SW 1271 (cell line): ENCODE measurements at regions not wholly inside any gene's neighbourhood (a gene's known extent, or its start where the extent isn't known, plus 50 kb on each side); places are given as distances from the start of the nearest gene placed in this dataset.

Experiments used
- DNase-seq, 2 experiments: peaks; one replicate each; lab custom pipeline; 2025; lab: John Stamatoyannopoulos, UW

GRCh38 chr11:104529906-104530305 is 366.0 kb upstream of the PDGFD start:
- DNase-seq, result no peak

- DNase-seq, result no peak
Measured at GRCh38 chr11:104529213-104529612, 365.3 kb upstream of the PDGFD start.

- DNase-seq, result no peak
Measured at GRCh38 chr11:104526006-104526405, 362.1 kb upstream of the PDGFD start.

- DNase-seq, result no peak
Measured at GRCh38 chr11:104525416-104525815, 361.5 kb upstream of the PDGFD start.

- DNase-seq, result no peak
Measured at GRCh38 chr11:104524254-104524653, 360.3 kb upstream of the PDGFD start.

- no peak for DNase-seq
Measured at GRCh38 chr11:104523611-104524010, 359.7 kb upstream of the PDGFD start.

GRCh38 chr11:104522650-104523049 is 358.7 kb upstream of the PDGFD start:
- DNase-seq, result no peak

- no peak for DNase-seq
Measured at GRCh38 chr11:104522123-104522522, 358.2 kb upstream of the PDGFD start.

- DNase-seq, result no peak
Measured at GRCh38 chr11:104510169-104510568, 346.2 kb upstream of the PDGFD start.

- no peak for DNase-seq
Measured at GRCh38 chr11:104490182-104490581, 326.2 kb upstream of the PDGFD start.

GRCh38 chr11:104488561-104488960 is 324.6 kb upstream of the PDGFD start:
- no peak for DNase-seq

- DNase-seq, result no peak
Measured at GRCh38 chr11:104487046-104487806, 323.3 kb upstream of the PDGFD start.

GRCh38 chr11:104484804-104485554 is 321.0 kb upstream of the PDGFD start:
- DNase-seq, result no peak

- DNase-seq, result no peak
Measured at GRCh38 chr11:104476898-104477297, 313.0 kb upstream of the PDGFD start.

- no peak for DNase-seq
Measured at GRCh38 chr11:104476454-104476853, 312.5 kb upstream of the PDGFD start.

- DNase-seq, result no peak
Measured at GRCh38 chr11:104467404-104467803, 303.5 kb upstream of the PDGFD start.

- no peak for DNase-seq
Measured at GRCh38 chr11:104465321-104465720, 301.4 kb upstream of the PDGFD start.

GRCh38 chr11:104464691-104465090 is 300.7 kb upstream of the PDGFD start:
- no peak for DNase-seq

- DNase-seq, result no peak
Measured at GRCh38 chr11:104462341-104462740, 298.4 kb upstream of the PDGFD start.

- DNase-seq, result no peak
Measured at GRCh38 chr11:104451197-104451893, 287.4 kb upstream of the PDGFD start.

- DNase-seq, result no peak
Measured at GRCh38 chr11:104443387-104443786, 279.4 kb upstream of the PDGFD start.

GRCh38 chr11:104442321-104442720 is 278.4 kb upstream of the PDGFD start:
- no peak for DNase-seq

GRCh38 chr11:104435494-104435893 is 271.5 kb upstream of the PDGFD start:
- DNase-seq, result no peak
